Chondrocyte (in vitro differentiated cells): ENCODE measurements at regions not wholly inside any gene's neighbourhood (a gene's known extent, or its start where the extent isn't known, plus 50 kb on each side); places are given as distances from the start of the nearest gene placed in this dataset.

Experiments used
- DNase-seq: peaks from one replicate; pipeline ENCODE4 v3.0.0; 2021; ENCODE audit warnings: mixed read lengths, low spot score
- H3K27ac Mint-ChIP-seq: one replicate; pipeline ENCODE4 v1.8.0; 2021; ENCODE audit warnings: mild to moderate bottlenecking, moderate library complexity, mixed read lengths; ENCODE audit not compliant: unreplicated experiment
- H3K27me3 Mint-ChIP-seq: 2 replicates; pipeline ENCODE4 v1.8.0; 2021; ENCODE audit warnings: low read depth, mixed read lengths
- H3K36me3 Mint-ChIP-seq: 2 replicates; pipeline ENCODE4 v1.8.0; 2021; ENCODE audit warnings: low read depth, mixed read lengths
- H3K4me1 Mint-ChIP-seq: 2 replicates; pipeline ENCODE4 v1.8.0; 2021; ENCODE audit warnings: low read depth, mild to moderate bottlenecking, mixed read lengths
- H3K4me3 Mint-ChIP-seq: one replicate; pipeline ENCODE4 v1.8.0; 2021; ENCODE audit warnings: mild to moderate bottlenecking, moderate library complexity, mixed read lengths; ENCODE audit not compliant: unreplicated experiment
- H3K9me3 Mint-ChIP-seq: 2 replicates; pipeline ENCODE4 v1.8.0; 2021; ENCODE audit warnings: low read depth, mixed read lengths
- TF ChIP-seq, protein P1 (sequence below): fragments of 200-600 bp; sonication (generic); IDR thresholded peaks from 2 replicates; pipeline ENCODE4 v1.5.0; 2021; ENCODE audit warnings: antibody characterized with exemption, mild to moderate bottlenecking, moderate library complexity

- Mint-ChIP-seq H3K36me3 (no peaks in the 10 kb centered on the region), H3K9me3 (no peaks in the 10 kb centered on the region), H3K4me1 (no peaks in the 10 kb centered on the region), H3K27ac (no peak overlapping the region), H3K4me3 (no peak overlapping the region), H3K27me3 (peaks cover 4% of the 10 kb centered on the region)
- TF ChIP-seq, protein P1, sequence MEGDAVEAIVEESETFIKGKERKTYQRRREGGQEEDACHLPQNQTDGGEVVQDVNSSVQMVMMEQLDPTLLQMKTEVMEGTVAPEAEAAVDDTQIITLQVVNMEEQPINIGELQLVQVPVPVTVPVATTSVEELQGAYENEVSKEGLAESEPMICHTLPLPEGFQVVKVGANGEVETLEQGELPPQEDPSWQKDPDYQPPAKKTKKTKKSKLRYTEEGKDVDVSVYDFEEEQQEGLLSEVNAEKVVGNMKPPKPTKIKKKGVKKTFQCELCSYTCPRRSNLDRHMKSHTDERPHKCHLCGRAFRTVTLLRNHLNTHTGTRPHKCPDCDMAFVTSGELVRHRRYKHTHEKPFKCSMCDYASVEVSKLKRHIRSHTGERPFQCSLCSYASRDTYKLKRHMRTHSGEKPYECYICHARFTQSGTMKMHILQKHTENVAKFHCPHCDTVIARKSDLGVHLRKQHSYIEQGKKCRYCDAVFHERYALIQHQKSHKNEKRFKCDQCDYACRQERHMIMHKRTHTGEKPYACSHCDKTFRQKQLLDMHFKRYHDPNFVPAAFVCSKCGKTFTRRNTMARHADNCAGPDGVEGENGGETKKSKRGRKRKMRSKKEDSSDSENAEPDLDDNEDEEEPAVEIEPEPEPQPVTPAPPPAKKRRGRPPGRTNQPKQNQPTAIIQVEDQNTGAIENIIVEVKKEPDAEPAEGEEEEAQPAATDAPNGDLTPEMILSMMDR: no peak
- no peak for DNase-seq
These were observed 244.4 kb upstream of the STAC start for GRCh38 chr3:36135863-36136262.

- H3K9me3 Mint-ChIP-seq: no peaks in the 10 kb centered on the region
- no peaks in the 10 kb centered on the region for H3K4me1 Mint-ChIP-seq
- no peak for DNase-seq
- TF ChIP-seq, protein P1: no peak
- H3K4me3 Mint-ChIP-seq: no peak overlapping the region
- no peaks in the 10 kb centered on the region for H3K36me3 Mint-ChIP-seq
- H3K27me3 Mint-ChIP-seq: peaks cover 9% of the 10 kb centered on the region
- no peak overlapping the region for H3K27ac Mint-ChIP-seq
These were observed 237.6 kb upstream of the STAC start for GRCh38 chr3:36142746-36143145.

DNA sequence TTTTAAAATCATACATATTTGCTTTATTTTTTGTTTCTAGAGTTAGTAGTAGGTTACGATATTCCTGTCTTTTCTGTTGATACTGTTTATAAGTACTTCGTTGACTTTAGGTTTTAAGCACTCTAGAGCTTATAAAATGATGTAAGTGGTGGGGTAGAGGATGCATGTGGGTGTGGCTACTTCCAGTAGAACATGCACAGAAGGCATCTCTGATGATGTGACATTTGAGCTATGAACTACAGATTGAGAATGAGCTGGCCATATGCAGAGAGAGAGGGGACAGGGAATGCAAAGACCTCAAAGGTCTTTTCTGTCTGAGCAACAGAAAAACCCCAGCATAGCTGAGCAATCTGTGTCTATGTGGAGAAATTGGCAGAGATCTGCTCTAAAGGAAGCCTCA lies 233.9 kb upstream of the STAC start:
- H3K36me3 Mint-ChIP-seq: no peaks in the 10 kb centered on the region
- DNase-seq: no peak
- no peaks in the 10 kb centered on the region for H3K9me3 Mint-ChIP-seq
- peaks cover 8% of the 10 kb centered on the region for H3K27me3 Mint-ChIP-seq
- H3K4me1 Mint-ChIP-seq: no peaks in the 10 kb centered on the region
- H3K4me3 Mint-ChIP-seq: no peak overlapping the region
- H3K27ac Mint-ChIP-seq: no peak overlapping the region
- TF ChIP-seq, protein P1: no peak

- H3K4me1 Mint-ChIP-seq: no peaks in the 10 kb centered on the region
- TF ChIP-seq, protein P1: no peak
- H3K27ac Mint-ChIP-seq: no peak overlapping the region
These were observed 232.3 kb upstream of the STAC start for GRCh38 chr3:36147934-36148558.

DNA sequence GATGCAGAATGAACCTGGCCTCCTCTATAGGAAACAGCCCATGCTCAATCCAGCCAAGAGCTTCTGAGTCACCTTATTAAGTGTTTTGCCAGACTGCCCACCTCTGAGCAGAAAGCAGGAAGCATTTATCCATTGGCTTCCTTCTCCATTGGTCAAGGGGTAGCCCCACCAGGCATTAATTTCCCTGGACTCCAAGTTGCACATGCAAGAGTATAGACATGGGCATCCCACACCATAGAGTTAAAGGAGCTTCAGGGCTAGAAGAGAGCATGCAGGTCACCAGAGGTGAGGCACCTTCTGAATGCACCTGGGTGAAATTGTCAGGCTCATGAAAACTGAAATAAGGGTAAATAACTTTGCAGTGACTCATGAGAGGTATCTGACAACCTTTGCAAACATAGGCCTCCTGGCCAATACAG lies 230.8 kb upstream of the STAC start:
- H3K4me3 Mint-ChIP-seq: no peak overlapping the region
- H3K4me1 Mint-ChIP-seq: no peaks in the 10 kb centered on the region

More at GRCh38 chr3:36147934-36148558, 232.3 kb upstream of the STAC start:
- Mint-ChIP-seq H3K27me3 (peaks cover 11% of the 10 kb centered on the region), H3K4me3 (no peak overlapping the region), H3K9me3 (no peaks in the 10 kb centered on the region), H3K36me3 (no peaks in the 10 kb centered on the region)
- DNase-seq: no peak

More for the DNA sequence above, 230.8 kb upstream of the STAC start:
- H3K27ac Mint-ChIP-seq: no peak overlapping the region
- H3K27me3 Mint-ChIP-seq: peaks cover 8% of the 10 kb centered on the region
- H3K9me3 Mint-ChIP-seq: no peaks in the 10 kb centered on the region
- H3K36me3 Mint-ChIP-seq: no peaks in the 10 kb centered on the region
- DNase-seq: no peak
- TF ChIP-seq, protein P1: no peak
